Neural progenitor cell (in vitro differentiated cells): ENCODE measurements at regions not wholly inside any gene's neighbourhood (a gene's known extent, or its start where the extent isn't known, plus 50 kb on each side); places are given as distances from the start of the nearest gene placed in this dataset.

Experiments
- DNase-seq: peaks from one replicate; pipeline ENCODE4 v3.0.0-alpha.2; 2016; ENCODE audit warnings: low spot score
- H2AFZ ChIP-seq: fragments of 200-600 bp; sonication (generic); replicated peaks from 2 replicates; pipeline ENCODE4 v1.6.1; 2016; ENCODE audit warnings: antibody characterized with exemption
- H3F3A ChIP-seq: fragments of 200-600 bp; sonication (generic); 2 replicates; pipeline ENCODE4 v1.6.1; 2016; ENCODE audit warnings: antibody characterized with exemption, low read depth
- H3K27ac ChIP-seq: fragments of 200-600 bp; sonication (generic); 2 replicates; pipeline ENCODE4 v1.5.1; 2016; ENCODE audit warnings: mild to moderate bottlenecking
- H3K27me3 ChIP-seq: fragments of 200-600 bp; sonication (generic); 2 replicates; pipeline ENCODE4 v1.6.1; 2016; ENCODE audit warnings: mild to moderate bottlenecking, moderate library complexity
- H3K36me3 ChIP-seq: fragments of 200-600 bp; sonication (generic); 2 replicates; pipeline ENCODE4 v1.5.1; 2016
- H3K4me1 ChIP-seq: fragments of 200-600 bp; sonication (generic); 2 replicates; pipeline ENCODE4 v1.6.1; 2016; ENCODE audit warnings: mixed run types
- H3K4me2 ChIP-seq: fragments of 200-600 bp; sonication (generic); 2 replicates; pipeline ENCODE4 v1.6.1; 2016
- H3K4me3 ChIP-seq: fragments of 200-600 bp; sonication (generic); 2 replicates; pipeline ENCODE4 v1.5.1; 2016
- H3K79me2 ChIP-seq: fragments of 200-600 bp; sonication (generic); 2 replicates; pipeline ENCODE4 v1.6.1; 2016; ENCODE audit warnings: low read depth
- H3K9ac ChIP-seq: fragments of 200-600 bp; sonication (generic); 2 replicates; pipeline ENCODE4 v1.6.1; 2016
- H3K9me3 ChIP-seq: fragments of 200-600 bp; sonication (generic); 2 replicates; pipeline ENCODE4 v1.5.1; 2016; ENCODE audit warnings: low read depth
- H4K20me1 ChIP-seq: fragments of 200-600 bp; sonication (generic); 2 replicates; pipeline ENCODE4 v1.6.1; 2016; ENCODE audit warnings: low read depth
- H3K27ac Mint-ChIP-seq: 3 replicates; pipeline ENCODE4 v1.8.0; 2021; ENCODE audit warnings: mixed read lengths
- H3K27me3 Mint-ChIP-seq: 2 replicates; pipeline ENCODE4 v1.8.0; 2022; ENCODE audit warnings: low read depth, mild to moderate bottlenecking, inconsistent platforms, moderate library complexity, mixed read lengths; ENCODE audit not compliant: insufficient read depth
- H3K36me3 Mint-ChIP-seq: 3 replicates; pipeline ENCODE4 v1.8.0; 2021; ENCODE audit warnings: mixed read lengths
- H3K4me1 Mint-ChIP-seq: 3 replicates; pipeline ENCODE4 v1.8.0; 2021; ENCODE audit warnings: mixed read lengths
- H3K4me3 Mint-ChIP-seq: 3 replicates; pipeline ENCODE4 v1.8.0; 2021; ENCODE audit warnings: mild to moderate bottlenecking, moderate library complexity, mixed read lengths
- H3K9me3 Mint-ChIP-seq: 3 replicates; pipeline ENCODE4 v1.8.0; 2020; ENCODE audit warnings: mixed read lengths
- EZH2 ChIP-seq: fragments of 200-600 bp; sonication (generic); IDR thresholded peaks from 2 replicates; pipeline ENCODE4 v1.6.1; 2017; ENCODE audit warnings: antibody characterized with exemption, mild to moderate bottlenecking, moderate library complexity
- EZH2phosphoT487 ChIP-seq: fragments of 200-600 bp; sonication (generic); IDR thresholded peaks from 2 replicates; pipeline ENCODE4 v1.6.1; 2017; ENCODE audit warnings: antibody characterized with exemption
- TF ChIP-seq, protein P1 (sequence below): fragments of 200-600 bp; sonication (generic); IDR thresholded peaks from 2 replicates; pipeline ENCODE4 v1.5.1; 2017; ENCODE audit warnings: antibody characterized with exemption, mild to moderate bottlenecking

DNA sequence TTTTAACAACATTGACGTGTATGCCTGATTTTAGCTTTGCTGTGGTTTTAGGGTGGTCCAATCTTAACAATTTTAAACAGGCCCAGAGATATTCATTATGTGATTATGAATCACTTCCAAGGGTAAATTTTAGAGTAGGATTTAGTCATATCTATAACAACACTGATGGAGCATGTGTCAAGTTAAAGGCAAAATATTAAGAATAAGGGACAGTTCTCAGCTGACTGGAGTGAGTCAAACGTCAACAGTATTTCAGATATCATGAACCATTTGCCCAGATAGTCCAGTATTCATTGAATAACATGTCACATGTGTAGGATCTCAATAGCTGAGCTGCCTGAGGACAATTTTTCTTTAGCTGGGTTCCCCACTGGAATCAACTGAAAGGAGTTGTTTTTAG is 61.3 kb upstream of the VCX2 start:
- Histone ChIP-seq H3K9ac (no peak overlapping the region), H3K27ac (no peak overlapping the region), H4K20me1 (no peaks in the 10 kb centered on the region), H3K4me3 (no peak overlapping the region), H3K4me1 (no peaks in the 10 kb centered on the region), H3K9me3 (no peaks in the 10 kb centered on the region), H3K4me2 (no peak overlapping the region), H3K27me3 (no peaks in the 10 kb centered on the region), H2AFZ (no peak overlapping the region), H3K36me3 (no peaks in the 10 kb centered on the region), H3F3A (peaks cover 8% of the 10 kb centered on the region), H3K79me2 (no peaks in the 10 kb centered on the region)
- no peaks in the 10 kb centered on the region for H3K4me1 Mint-ChIP-seq
- no peaks in the 10 kb centered on the region for H3K27me3 Mint-ChIP-seq
- no peak for TF ChIP-seq EZH2phosphoT487
- no peak for TF ChIP-seq EZH2
- TF ChIP-seq, protein P1, sequence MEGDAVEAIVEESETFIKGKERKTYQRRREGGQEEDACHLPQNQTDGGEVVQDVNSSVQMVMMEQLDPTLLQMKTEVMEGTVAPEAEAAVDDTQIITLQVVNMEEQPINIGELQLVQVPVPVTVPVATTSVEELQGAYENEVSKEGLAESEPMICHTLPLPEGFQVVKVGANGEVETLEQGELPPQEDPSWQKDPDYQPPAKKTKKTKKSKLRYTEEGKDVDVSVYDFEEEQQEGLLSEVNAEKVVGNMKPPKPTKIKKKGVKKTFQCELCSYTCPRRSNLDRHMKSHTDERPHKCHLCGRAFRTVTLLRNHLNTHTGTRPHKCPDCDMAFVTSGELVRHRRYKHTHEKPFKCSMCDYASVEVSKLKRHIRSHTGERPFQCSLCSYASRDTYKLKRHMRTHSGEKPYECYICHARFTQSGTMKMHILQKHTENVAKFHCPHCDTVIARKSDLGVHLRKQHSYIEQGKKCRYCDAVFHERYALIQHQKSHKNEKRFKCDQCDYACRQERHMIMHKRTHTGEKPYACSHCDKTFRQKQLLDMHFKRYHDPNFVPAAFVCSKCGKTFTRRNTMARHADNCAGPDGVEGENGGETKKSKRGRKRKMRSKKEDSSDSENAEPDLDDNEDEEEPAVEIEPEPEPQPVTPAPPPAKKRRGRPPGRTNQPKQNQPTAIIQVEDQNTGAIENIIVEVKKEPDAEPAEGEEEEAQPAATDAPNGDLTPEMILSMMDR: no peak
- DNase-seq: no peak
- H3K9me3 Mint-ChIP-seq: no peaks in the 10 kb centered on the region
- no peak overlapping the region for H3K27ac Mint-ChIP-seq
- no peaks in the 10 kb centered on the region for H3K36me3 Mint-ChIP-seq
- no peak overlapping the region for H3K4me3 Mint-ChIP-seq

DNA sequence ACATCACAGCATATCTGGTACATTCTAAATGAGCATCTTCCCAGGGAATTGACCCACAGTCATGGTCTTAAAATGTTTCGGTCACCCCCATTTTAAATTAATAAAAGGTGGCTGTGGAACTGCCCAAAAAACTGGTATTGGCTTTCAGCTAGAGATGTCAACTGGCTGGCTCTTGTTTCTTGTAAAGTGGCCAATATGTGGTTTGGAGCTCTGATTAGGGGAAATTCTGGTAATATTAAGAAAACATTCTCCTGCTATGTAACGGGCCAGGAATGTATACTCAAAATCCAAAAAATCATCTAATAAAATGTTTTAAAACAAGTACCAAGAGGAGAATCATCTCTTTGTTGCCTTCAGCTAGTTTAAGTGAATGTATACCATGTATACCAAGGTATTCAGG is 62.0 kb upstream of the VCX2 start:
- H3K9ac ChIP-seq: no peak overlapping the region
- H4K20me1 ChIP-seq: no peaks in the 10 kb centered on the region
- Mint-ChIP-seq H3K27ac (no peak overlapping the region), H3K36me3 (no peaks in the 10 kb centered on the region), H3K27me3 (no peaks in the 10 kb centered on the region), H3K4me3 (no peak overlapping the region), H3K9me3 (no peaks in the 10 kb centered on the region), H3K4me1 (no peaks in the 10 kb centered on the region)
- no peak overlapping the region for H2AFZ ChIP-seq
- no peak overlapping the region for H3K27ac ChIP-seq
- DNase-seq: no peak
- H3K4me3 ChIP-seq: no peak overlapping the region
- TF ChIP-seq EZH2phosphoT487 (no peak), EZH2 (no peak)
- TF ChIP-seq, protein P1: no peak
- no peaks in the 10 kb centered on the region for H3K9me3 ChIP-seq
- H3K27me3 ChIP-seq: no peaks in the 10 kb centered on the region
- no peak overlapping the region for H3K4me2 ChIP-seq
- H3F3A ChIP-seq: peaks cover 8% of the 10 kb centered on the region
- H3K36me3 ChIP-seq: no peaks in the 10 kb centered on the region
- H3K4me1 ChIP-seq: no peaks in the 10 kb centered on the region
- H3K79me2 ChIP-seq: no peaks in the 10 kb centered on the region

DNA sequence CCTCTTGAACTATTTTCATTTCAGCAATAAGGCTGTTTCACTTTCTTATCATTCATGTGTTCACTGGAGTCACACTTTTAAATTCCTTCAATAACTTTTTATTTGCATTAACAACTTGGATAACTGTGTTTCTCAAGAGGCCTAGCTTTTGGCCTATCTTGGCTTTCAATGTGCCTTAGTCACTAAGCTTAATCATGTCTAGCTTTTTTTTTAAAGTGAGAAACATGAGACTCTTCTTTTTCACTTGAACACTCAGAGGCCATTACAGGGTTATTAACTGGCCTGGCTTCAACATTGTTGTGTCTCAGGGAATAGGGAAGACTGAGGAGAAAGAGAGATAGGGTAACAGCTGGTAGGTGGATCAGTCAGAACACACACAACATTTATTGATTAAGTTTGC is 64.0 kb upstream of the VCX2 start:
- Histone ChIP-seq H3K79me2 (no peaks in the 10 kb centered on the region), H4K20me1 (no peaks in the 10 kb centered on the region), H3K27ac (no peak overlapping the region), H3K4me1 (no peaks in the 10 kb centered on the region), H3K27me3 (no peaks in the 10 kb centered on the region), H3K4me3 (no peak overlapping the region), H2AFZ (no peak overlapping the region), H3K36me3 (no peaks in the 10 kb centered on the region), H3K4me2 (no peak overlapping the region), H3K9me3 (no peaks in the 10 kb centered on the region), H3F3A (peaks cover 8% of the 10 kb centered on the region), H3K9ac (no peak overlapping the region)
- H3K4me1 Mint-ChIP-seq: no peaks in the 10 kb centered on the region
- no peaks in the 10 kb centered on the region for H3K27me3 Mint-ChIP-seq
- no peak overlapping the region for H3K27ac Mint-ChIP-seq
- no peak overlapping the region for H3K4me3 Mint-ChIP-seq
- H3K9me3 Mint-ChIP-seq: no peaks in the 10 kb centered on the region
- H3K36me3 Mint-ChIP-seq: no peaks in the 10 kb centered on the region
- DNase-seq: no peak
- no peak for TF ChIP-seq EZH2phosphoT487
- TF ChIP-seq, protein P1: no peak
- TF ChIP-seq EZH2: no peak

DNA sequence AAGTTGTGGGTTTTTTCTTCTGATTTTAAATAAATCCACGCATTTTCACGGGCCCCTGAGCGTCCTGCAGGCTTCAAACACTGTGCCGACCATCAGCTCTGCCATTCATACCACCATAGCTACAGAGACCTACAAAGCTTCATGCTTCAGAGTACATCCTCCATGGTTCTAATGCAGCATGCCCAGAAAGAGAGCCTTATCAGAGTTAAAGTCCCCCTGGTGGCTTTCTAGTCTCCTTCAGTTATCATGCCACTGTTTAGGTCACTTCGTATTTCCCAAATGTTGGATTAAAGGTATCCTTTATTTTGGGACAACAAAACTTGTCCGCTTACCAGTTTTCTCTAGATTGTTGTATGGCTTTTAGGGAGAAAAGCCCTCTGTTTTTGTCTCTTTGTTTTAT is 66.7 kb upstream of the VCX2 start:
- Histone ChIP-seq H4K20me1 (no peaks in the 10 kb centered on the region), H2AFZ (no peak overlapping the region), H3K4me2 (no peak overlapping the region), H3K27me3 (no peaks in the 10 kb centered on the region), H3K36me3 (no peaks in the 10 kb centered on the region), H3K4me3 (no peak overlapping the region), H3F3A (peaks cover 8% of the 10 kb centered on the region), H3K9ac (no peak overlapping the region), H3K27ac (no peak overlapping the region), H3K9me3 (no peaks in the 10 kb centered on the region), H3K4me1 (no peaks in the 10 kb centered on the region), H3K79me2 (no peaks in the 10 kb centered on the region)
- Mint-ChIP-seq H3K36me3 (no peaks in the 10 kb centered on the region), H3K4me3 (no peak overlapping the region), H3K27ac (no peak overlapping the region), H3K9me3 (no peaks in the 10 kb centered on the region), H3K4me1 (no peaks in the 10 kb centered on the region), H3K27me3 (peaks cover 4% of the 10 kb centered on the region)
- DNase-seq: peak; percentile 11
- TF ChIP-seq, protein P1: peak; percentile 23
- TF ChIP-seq EZH2phosphoT487: no peak
- TF ChIP-seq EZH2: no peak
